Left lung (tissue), 4 donors: ENCODE measurements at regions not wholly inside any gene's neighbourhood (a gene's known extent, or its start where the extent isn't known, plus 50 kb on each side); places are given as distances from the start of the nearest gene placed in this dataset.

ENCODE experiments used
- ATAC-seq: fragments of 200-7000 bp; cut with Tn5 transposase; one replicate; pipeline ENCODE4 v1.9.1; 2020; ENCODE audit warnings: moderate library complexity
- DNase-seq, 4 donors: peaks; one replicate each; pipeline ENCODE4 v3.0.0-alpha.2; 2013 to 2020
- H3K27ac ChIP-seq, 2 donors: fragments of 200-600 bp; sonication (generic) in 1 of 2; one replicate each; pipeline versions ENCODE4 v1.5.0 to v1.8.0; 2020 to 2021
- H3K27me3 ChIP-seq, 2 donors: fragments of 200-600 bp; sonication (generic) in 1 of 2; one replicate each; pipeline versions ENCODE4 v1.5.0 to v1.8.0; 2020 to 2021
- H3K36me3 ChIP-seq, 2 donors: fragments of 200-600 bp; sonication (generic) in 1 of 2; one replicate each; pipeline versions ENCODE4 v1.5.0 to v1.8.0; 2020 to 2021
- H3K4me1 ChIP-seq, 2 donors: fragments of 200-600 bp; one replicate each; pipeline ENCODE4 v1.8.0; 2021
- H3K4me3 ChIP-seq, 2 donors: fragments of 200-600 bp; sonication (generic) in 1 of 2; one replicate each; pipeline versions ENCODE4 v1.5.0 to v1.8.0; 2020 to 2021; ENCODE audit warnings: mild to moderate bottlenecking in 1 of 2
- H3K9me3 ChIP-seq, 2 donors: fragments of 200-600 bp; sonication (generic) in 1 of 2; one replicate each; pipeline versions ENCODE4 v1.5.0 to v1.8.0; 2020 to 2021
- intact Hi-C, 2 donors: fragments of 100-400 bp; cut with DNase I; formaldehyde crosslinking; loops; one replicate each; pipeline versions ENCODE4 v1.11.2 to v1.14.2; 2022
- TF ChIP-seq, protein P1 (sequence below), 2 donors: fragments of 200-600 bp; sonication (generic) in 1 of 2; IDR thresholded peaks; one replicate each; pipeline versions ENCODE4 v1.5.0 to v1.8.0; 2021; ENCODE audit warnings: antibody characterized with exemption in 2 of 2
- donor health status: DM: no; HTN: yes; CAD: no.
- donor health status: DM: no; HTN: no; CAD: no.

DNA sequence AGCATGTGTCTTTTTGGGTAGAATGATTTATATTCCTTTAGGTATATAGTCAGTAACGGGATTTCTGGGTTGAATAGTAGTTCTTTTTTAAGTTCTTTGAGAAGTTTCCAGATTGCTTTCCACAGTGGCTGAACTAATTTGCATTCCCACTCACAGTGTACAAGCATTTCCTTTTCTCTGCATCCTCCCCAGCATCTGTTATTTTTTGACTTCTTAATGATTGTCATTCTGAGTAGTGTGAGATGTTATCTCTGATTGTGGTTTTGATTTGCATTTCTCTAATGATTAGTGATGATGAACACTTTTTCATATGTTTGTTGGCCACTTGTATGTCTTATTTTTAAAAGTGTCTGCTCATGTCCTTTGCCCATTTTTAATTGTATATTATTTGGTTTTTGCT lies 337.6 kb downstream of the EFHB start:
- no peak overlapping the region for H3K4me3 ChIP-seq
- peaks cover 0 to 20% of the 10 kb centered on the region in 2 donors for H3K9me3 ChIP-seq
- H3K4me1 ChIP-seq = no peaks in the 10 kb centered on the region
- intact Hi-C loops = no loop called here
- H3K36me3 ChIP-seq = no peaks in the 10 kb centered on the region
- TF ChIP-seq, protein P1, sequence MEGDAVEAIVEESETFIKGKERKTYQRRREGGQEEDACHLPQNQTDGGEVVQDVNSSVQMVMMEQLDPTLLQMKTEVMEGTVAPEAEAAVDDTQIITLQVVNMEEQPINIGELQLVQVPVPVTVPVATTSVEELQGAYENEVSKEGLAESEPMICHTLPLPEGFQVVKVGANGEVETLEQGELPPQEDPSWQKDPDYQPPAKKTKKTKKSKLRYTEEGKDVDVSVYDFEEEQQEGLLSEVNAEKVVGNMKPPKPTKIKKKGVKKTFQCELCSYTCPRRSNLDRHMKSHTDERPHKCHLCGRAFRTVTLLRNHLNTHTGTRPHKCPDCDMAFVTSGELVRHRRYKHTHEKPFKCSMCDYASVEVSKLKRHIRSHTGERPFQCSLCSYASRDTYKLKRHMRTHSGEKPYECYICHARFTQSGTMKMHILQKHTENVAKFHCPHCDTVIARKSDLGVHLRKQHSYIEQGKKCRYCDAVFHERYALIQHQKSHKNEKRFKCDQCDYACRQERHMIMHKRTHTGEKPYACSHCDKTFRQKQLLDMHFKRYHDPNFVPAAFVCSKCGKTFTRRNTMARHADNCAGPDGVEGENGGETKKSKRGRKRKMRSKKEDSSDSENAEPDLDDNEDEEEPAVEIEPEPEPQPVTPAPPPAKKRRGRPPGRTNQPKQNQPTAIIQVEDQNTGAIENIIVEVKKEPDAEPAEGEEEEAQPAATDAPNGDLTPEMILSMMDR (IDR thresholded peaks at IDR 0.05) = no peak
- no peaks in the 10 kb centered on the region for H3K27me3 ChIP-seq
- H3K27ac ChIP-seq = no peak overlapping the region
- no peak for ATAC-seq
- no peak for DNase-seq

DNA sequence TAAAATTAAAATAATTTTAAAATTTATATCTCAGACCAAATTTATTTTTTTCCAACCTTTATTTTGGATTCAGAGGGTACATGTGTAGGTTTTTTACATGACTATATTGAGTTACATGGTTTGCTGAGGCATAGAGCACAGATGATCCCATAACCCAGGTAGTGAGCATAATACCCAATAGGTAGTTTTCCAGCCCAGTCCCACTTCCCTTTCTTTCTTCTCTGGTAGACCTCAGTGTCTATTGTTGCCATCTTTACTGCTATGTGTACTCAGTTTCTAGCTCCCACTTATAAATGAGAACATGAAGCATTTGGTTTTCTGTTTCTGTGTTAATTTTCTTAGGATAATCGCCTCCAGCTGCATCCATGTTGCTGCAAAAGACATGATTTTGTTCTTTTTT lies 338.1 kb downstream of the EFHB start:
- intact Hi-C loops = no loop called here
- TF ChIP-seq, protein P1 (IDR thresholded peaks at IDR 0.05) = no peak
- ATAC-seq (no peak), DNase-seq (no peak)
- Histone ChIP-seq H3K36me3 (no peaks in the 10 kb centered on the region), H3K4me3 (no peak overlapping the region), H3K9me3 (peaks cover 0 to 17% of the 10 kb centered on the region in 2 donors), H3K27me3 (no peaks in the 10 kb centered on the region), H3K27ac (no peak overlapping the region), H3K4me1 (no peaks in the 10 kb centered on the region)
